GM21529 (cell line): ENCODE measurements at regions not wholly inside any gene's neighbourhood (a gene's known extent, or its start where the extent isn't known, plus 50 kb on each side); places are given as distances from the start of the nearest gene placed in this dataset.

Experiments
- ATAC-seq: cut with Tn5 transposase; IDR thresholded peaks from one replicate; pipeline ENCODE4 v1.9.1; 2021; ENCODE audit not compliant: unreplicated experiment

GRCh38 chr1:102084771-102085535, 88.2 kb upstream of the OLFM3 start:
- no peak for ATAC-seq

- no peak for ATAC-seq
These were observed 86.5 kb upstream of the OLFM3 start for GRCh38 chr1:102083192-102083591.

- no peak for ATAC-seq
These were observed 78.1 kb upstream of the OLFM3 start for GRCh38 chr1:102074874-102075273.

- no peak for ATAC-seq
These were observed 74.7 kb upstream of the OLFM3 start for GRCh38 chr1:102071451-102071850.

GRCh38 chr1:102050556-102050955, 53.8 kb upstream of the OLFM3 start:
- ATAC-seq, result no peak

GRCh38 chr1:102047724-102048123, 51.0 kb upstream of the OLFM3 start:
- ATAC-seq, result no peak
